ENCODE measurements at regions not wholly inside any gene's neighbourhood (a gene's known extent, or its start where the extent isn't known, plus 50 kb on each side); places are given as distances from the start of the nearest gene placed in this dataset.

DNA sequence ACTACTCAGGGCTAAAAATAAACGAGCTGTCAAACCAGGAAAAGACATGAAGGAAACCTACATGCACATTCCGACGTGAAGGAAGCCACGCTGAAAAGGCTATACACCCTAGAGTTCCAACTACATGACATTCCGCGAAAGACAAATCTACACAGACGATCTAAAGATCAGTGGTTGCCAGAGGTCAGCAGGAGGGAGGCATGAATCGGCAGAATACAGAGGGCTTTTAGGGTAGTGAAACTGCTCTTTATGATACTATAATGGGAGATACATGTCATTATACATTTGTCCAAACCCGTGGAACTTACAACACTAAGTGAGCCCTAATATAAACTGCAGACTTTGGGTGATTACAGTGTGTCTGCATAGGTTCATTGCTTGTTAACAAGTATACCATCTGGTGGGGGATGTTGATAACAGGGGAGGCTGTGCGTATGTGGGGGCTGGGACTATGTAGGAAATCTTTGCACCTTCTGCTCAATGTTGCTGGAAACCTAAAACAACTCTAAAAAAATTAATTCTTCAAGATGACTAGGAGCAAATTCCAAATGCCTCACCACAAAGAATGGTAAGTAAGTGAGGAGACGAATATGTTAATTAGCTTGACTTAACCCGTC lies 132.2 kb upstream of the CDH4 start:
- intact Hi-C loops (cut with DNase I; ENCODE audit: low total_unique reads), result no loop called here
- peak in 1 of 2 donors; percentile 7 for DNase-seq (ENCODE audit: low spot score in 2 of 2)
- 53 to 63% methylated on average over 12 of the region's 12 CpGs for WGBS, 2 donors
- no peak overlapping the region for H3K4me3 ChIP-seq (ENCODE audit: low read depth, poor library complexity, severe bottlenecking)
- TF ChIP-seq, protein P1, sequence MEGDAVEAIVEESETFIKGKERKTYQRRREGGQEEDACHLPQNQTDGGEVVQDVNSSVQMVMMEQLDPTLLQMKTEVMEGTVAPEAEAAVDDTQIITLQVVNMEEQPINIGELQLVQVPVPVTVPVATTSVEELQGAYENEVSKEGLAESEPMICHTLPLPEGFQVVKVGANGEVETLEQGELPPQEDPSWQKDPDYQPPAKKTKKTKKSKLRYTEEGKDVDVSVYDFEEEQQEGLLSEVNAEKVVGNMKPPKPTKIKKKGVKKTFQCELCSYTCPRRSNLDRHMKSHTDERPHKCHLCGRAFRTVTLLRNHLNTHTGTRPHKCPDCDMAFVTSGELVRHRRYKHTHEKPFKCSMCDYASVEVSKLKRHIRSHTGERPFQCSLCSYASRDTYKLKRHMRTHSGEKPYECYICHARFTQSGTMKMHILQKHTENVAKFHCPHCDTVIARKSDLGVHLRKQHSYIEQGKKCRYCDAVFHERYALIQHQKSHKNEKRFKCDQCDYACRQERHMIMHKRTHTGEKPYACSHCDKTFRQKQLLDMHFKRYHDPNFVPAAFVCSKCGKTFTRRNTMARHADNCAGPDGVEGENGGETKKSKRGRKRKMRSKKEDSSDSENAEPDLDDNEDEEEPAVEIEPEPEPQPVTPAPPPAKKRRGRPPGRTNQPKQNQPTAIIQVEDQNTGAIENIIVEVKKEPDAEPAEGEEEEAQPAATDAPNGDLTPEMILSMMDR (IDR thresholded peaks at IDR 0.05), result no peak

DNA sequence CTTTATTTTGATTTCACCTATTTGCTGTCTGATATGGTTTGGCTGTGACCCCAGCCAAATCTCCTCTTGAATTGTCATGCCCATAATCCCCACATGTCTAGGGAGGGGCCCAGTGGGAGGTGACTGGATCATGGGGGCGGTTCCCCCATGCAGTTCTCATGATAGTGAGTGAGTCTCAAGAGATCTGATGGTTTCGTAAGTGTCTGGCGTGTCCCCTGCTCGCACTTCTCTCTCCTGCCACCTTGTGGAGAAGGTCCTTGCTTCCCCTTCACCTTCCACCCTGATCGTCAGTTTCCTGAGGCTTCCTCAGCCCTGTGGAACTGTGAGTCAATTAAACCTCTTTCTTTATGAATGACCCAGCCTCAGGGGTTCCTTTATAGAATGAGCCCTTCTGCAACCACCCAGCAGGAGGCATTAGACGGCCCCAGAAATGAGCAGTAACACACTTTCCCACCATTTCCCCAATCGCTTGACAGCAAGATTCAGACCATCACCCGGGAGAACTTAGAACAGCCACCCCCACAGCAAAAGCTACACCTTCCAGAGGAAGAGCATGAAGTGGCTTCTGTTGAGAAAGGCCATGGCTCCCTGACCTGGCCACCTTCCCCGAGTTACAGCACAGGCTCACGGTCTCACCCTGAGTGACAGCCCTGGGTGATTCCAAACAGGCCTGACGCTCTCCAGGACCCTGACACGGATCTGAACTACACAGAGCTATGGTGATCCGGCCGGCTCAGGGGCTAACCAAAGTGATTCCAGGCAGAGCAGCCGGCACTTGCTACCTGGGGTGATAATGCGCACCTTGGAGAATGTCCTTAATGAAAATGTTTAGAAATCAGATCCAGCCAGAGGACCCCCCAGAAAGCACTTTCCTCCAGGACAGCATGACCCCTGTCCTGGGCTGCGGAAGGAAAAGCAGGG lies 131.2 kb upstream of the CDH4 start:
- peak; percentile 45 to 76 for DNase-seq (ENCODE audit: low spot score in 2 of 2)
- no peak for TF ChIP-seq POLR2A (IDR thresholded peaks at IDR 0.05)
- TF ChIP-seq, protein P1 (IDR thresholded peaks at IDR 0.05), result no peak
- intact Hi-C loops (cut with DNase I; ENCODE audit: low total_unique reads), result no loop called here
- no peak overlapping the region for H3K4me3 ChIP-seq (ENCODE audit: low read depth, poor library complexity, severe bottlenecking)
- 48 to 54% methylated on average over 17 of the region's 17 CpGs for WGBS, 2 donors

DNA sequence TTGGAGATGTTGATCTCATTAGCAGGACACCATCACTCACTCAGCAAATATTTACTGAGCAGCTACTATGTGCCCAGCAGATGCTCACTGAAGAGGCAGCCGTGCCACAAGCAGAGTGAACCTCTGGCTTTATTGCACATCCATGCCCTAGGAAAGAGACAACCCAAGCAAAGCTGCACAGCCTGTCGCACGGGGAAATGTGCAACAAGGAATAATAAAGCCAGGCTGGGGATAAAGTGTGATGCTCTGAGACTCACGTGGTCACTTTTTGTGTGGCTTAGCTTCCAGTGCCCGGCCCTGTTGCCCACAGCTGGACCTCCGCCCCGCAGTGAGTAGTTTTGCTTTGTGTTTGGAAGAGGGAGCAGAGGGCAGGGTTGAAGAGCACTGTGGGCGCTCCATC lies 130.4 kb upstream of the CDH4 start:
- DNase-seq (ENCODE audit: low spot score in 2 of 2), result no peak
- intact Hi-C loops (cut with DNase I; ENCODE audit: low total_unique reads), result no loop called here
- no peak for TF ChIP-seq POLR2A (IDR thresholded peaks at IDR 0.05)
- TF ChIP-seq, protein P1 (IDR thresholded peaks at IDR 0.05), result no peak
- WGBS, 2 donors, result 88% methylated on average over 8 of the region's 8 CpGs
- H3K4me3 ChIP-seq (ENCODE audit: low read depth, poor library complexity, severe bottlenecking), result no peak overlapping the region

DNA sequence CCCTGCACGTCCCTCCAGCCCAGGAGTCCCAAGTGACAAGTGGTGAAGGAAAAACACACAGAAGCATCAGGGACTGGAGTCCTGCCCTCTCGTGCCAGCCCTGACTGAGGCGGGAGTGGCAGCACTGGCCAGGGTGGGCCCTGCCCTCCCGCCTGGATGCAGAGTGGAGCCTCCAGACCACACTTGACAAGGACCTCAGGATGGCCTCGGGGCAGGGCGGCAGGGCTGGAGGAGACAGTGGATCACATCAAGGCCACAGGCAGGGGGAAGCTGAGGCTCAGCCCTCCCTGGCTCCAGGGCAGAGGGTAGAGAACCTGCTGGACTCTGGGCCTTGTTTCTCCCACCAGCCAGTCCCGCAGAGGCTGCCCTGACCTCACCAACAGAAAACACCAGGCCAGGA lies 128.8 kb upstream of the CDH4 start:
- intact Hi-C loops (cut with DNase I; ENCODE audit: low total_unique reads), result no loop called here
- no peak for DNase-seq (ENCODE audit: low spot score in 2 of 2)
- WGBS, 2 donors, result 80 to 83% methylated on average over 7 of the region's 7 CpGs
- TF ChIP-seq, protein P1 (IDR thresholded peaks at IDR 0.05), result no peak
- TF ChIP-seq POLR2A (IDR thresholded peaks at IDR 0.05), result no peak
- no peak overlapping the region for H3K4me3 ChIP-seq (ENCODE audit: low read depth, poor library complexity, severe bottlenecking)

DNA sequence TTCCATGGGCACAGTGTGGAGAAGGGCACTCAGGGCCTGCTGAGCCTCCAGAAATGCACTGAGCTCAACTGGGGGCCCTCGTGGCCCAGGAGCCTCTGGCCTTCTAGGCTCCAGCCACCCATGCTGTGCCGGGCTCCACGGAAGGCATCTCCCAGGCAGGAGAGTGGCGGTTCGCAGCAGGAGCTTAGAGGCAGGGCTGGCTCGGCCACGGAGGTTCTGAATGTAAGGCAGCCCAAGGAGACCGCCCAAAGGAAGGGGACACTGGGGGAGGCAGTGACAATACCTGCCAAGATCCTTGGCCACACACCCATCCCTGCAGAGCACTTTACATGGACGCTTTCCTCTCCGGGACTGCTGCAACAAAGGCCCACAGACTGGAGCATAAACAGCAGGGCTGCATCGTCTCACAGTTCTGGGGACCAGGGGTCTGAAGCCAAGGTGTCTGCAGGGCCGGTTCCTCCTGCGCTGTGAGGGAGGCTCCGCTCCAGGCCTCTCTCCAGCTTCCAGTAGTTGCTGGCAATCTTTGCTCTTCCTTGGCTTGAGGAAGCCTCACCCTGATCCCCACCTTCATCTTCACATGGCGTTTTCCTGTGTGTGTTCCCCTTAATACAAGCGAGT lies 128.2 kb upstream of the CDH4 start:
- peak in 1 of 2 donors; percentile 74 for DNase-seq (ENCODE audit: low spot score in 2 of 2)
- intact Hi-C loops (cut with DNase I; ENCODE audit: low total_unique reads), result no loop called here
- WGBS, 2 donors, result 85 to 90% methylated on average over 15 to 16 of the region's 16 CpGs

More for the DNA sequence above, 128.2 kb upstream of the CDH4 start:
- H3K4me3 ChIP-seq (ENCODE audit: low read depth, poor library complexity, severe bottlenecking), result no peak overlapping the region
- TF ChIP-seq POLR2A (IDR thresholded peaks at IDR 0.05), result no peak
- TF ChIP-seq, protein P1 (IDR thresholded peaks at IDR 0.05), result no peak

Measured in lower leg skin (tissue), 4 donors.